GM21576 (cell line): ENCODE measurements at regions not wholly inside any gene's neighbourhood (a gene's known extent, or its start where the extent isn't known, plus 50 kb on each side); places are given as distances from the start of the nearest gene placed in this dataset.

ENCODE experiments used
- ATAC-seq: cut with Tn5 transposase; IDR thresholded peaks from one replicate; pipeline ENCODE4 v1.9.1; 2021; ENCODE audit warnings: mild to moderate bottlenecking, moderate library complexity; ENCODE audit not compliant: unreplicated experiment

GRCh38 chr4:107255114-107255513 lies 219.0 kb upstream of the DKK2 start:
- ATAC-seq, result no peak

DNA sequence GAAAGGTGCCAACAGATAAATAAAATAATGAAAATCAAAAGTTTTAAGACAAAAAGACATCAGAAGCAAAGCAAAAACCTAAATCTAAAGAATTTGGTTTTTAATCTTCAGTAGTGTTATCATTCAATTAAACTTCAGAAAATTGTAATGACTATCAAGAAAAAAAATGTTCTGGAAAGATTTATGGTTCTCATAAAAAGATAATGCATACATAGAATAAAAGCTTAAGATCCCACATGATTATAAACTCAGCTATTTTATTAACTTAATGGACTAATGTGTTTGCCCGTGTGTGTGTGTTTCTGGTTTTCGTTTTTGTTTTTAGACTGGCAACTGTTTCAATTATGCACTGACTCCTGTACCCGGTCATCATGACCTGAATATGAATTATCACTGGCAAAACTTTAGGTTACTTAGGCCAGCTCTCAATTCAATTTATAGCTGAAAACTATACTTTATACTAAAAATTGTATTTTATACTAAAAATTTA lies 217.5 kb upstream of the DKK2 start:
- ATAC-seq, result no peak

- no peak for ATAC-seq
These were observed 217.0 kb upstream of the DKK2 start for GRCh38 chr4:107253090-107253489.

- no peak for ATAC-seq
These were observed 216.5 kb upstream of the DKK2 start for GRCh38 chr4:107252571-107252970.

DNA sequence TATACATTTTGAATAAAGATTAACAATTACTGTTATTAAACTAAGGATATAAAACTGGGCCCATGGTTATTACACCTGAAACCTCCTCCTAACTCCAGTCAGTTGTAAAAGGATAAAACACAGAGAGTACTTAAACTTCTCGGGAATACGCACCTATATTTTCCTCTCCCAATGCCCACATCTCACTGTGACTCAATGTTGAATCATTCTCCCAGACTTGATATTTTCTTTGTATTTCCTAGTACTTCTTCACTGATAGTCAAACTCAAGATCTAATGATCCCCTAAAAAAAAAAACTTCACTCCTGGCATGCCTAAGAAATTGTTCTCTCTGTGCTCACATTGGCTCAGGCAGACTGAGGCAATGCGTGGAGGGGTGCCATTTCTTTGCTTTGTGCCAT lies 212.5 kb upstream of the DKK2 start:
- no peak for ATAC-seq

- ATAC-seq, result no peak
These were observed 211.6 kb upstream of the DKK2 start for GRCh38 chr4:107247738-107248137.

GRCh38 chr4:107246761-107247160 lies 210.6 kb upstream of the DKK2 start:
- ATAC-seq, result no peak

DNA sequence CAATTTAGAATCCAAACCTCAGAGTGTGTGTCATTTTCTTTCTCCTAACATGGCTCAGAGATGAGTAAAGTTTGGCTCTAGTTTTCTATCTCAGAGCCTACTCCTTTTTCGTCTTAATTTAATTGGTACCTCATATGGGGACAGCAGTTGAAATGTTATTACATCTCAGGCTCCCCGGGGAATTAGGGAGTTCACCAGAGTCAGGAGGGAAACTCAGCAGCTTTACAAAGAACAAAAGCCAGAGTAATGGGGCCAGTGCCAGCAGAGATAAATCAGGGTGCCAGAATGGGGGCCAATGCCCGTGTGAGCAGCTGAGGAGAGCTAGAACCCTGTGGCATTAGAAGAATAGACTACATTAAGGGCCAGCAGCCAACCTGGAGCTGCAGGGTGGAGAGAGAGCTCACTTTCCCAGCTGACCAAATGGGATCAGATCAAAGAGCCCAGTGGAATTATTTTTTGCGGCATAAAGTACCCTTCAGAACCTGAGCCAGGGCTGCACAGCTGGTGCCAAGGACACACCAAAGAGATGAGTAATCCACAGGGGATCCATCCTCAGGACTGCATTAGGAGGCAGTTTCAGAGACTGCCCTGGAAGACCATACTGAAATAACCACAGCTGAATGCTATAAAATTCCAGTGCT lies 207.1 kb upstream of the DKK2 start:
- ATAC-seq, result no peak

GRCh38 chr4:107220976-107221375 lies 184.9 kb upstream of the DKK2 start:
- ATAC-seq, result no peak

DNA sequence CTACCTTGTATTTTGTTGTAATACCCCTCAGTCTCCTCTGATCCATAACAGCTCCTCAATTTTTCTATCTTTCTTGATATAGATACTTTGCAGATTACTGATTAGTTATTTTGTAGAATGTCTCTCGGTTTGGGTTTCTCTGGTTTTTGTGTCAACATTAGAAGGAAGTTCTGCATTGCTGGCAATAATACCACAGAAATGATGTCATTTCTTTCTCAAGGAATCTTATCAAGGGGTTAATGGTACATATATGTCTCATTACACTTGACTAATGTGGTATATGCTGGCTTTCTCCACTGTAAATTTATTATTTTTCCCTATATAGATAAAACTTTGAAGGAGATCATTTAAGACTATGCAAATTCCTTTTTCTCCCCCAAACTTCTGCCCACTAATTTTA lies 183.6 kb upstream of the DKK2 start:
- ATAC-seq, result no peak

DNA sequence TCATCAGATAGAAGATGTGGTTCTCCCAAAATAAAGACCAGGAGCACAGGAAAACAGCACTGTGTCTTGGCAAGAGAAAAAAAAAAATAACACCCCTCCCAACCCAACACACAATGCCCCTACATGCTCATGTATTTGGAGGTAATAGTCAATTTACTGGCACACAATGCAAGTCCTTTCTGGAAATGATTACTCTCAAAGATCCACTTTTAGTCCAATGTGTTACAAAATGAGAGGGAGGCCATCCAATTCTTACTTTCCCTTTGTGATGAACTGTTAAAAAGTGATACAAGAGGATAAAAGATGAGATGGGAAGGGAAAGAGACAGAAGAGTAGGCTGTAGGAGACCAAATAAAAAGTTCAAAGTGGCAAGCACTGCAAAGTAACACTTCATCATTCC lies 180.3 kb upstream of the DKK2 start:
- ATAC-seq, result no peak

DNA sequence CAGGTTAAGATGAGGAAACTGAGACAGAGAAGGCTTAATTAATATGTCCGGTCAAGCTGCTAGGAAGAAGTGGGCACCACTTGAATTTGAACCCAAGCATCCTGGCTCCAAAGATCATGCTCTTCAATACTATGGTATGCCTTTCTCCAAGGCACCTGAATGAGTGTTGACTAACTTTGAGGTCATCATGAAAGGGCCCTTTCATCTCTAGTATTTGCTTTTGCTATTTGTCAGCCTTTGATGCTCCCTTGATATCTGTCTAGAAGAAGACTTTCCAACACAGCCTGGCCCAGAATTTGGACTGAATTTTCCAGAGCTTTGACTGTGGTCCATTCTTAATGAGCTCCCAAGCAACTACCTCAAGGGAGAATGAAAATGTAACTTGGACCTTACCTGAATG lies 179.1 kb upstream of the DKK2 start:
- no peak for ATAC-seq

- no peak for ATAC-seq
These were observed 177.8 kb upstream of the DKK2 start for GRCh38 chr4:107213880-107214279.

DNA sequence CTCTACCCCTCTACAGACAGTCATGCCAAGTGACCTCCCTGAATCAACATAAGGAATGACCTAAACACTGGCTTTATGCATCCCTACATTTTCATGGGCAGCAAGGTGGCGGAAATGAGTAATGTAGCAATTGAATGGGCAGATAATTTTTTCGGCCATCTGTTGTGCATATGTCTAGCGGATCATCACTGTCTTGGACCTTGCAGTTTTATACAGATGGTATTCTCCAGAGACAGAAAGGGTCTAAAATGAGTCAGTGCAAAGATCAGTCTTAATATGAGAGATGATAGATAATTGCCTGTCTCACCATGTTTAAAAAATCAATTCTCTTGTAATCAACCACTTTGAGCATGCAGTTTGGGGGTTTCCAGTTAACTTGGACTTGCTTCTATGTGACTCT lies 177.3 kb upstream of the DKK2 start:
- no peak for ATAC-seq

DNA sequence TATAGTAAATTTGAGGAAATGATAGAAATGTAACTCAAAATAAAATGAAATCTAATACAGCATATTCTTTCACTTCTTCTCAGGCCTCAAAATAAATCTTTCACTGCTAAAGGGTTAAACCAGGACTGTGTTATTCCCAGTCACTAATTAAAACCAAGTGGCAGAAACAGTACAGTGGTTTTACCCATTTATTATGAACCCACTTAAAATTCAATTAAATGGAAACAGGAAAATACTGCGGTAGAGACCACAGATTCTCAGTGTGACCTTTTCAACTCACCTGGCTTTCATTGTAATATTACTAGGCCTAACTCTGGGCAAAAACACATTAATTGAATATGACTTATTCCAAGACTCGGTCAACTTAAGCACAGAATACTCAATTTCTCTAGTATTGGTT lies 176.5 kb upstream of the DKK2 start:
- no peak for ATAC-seq

DNA sequence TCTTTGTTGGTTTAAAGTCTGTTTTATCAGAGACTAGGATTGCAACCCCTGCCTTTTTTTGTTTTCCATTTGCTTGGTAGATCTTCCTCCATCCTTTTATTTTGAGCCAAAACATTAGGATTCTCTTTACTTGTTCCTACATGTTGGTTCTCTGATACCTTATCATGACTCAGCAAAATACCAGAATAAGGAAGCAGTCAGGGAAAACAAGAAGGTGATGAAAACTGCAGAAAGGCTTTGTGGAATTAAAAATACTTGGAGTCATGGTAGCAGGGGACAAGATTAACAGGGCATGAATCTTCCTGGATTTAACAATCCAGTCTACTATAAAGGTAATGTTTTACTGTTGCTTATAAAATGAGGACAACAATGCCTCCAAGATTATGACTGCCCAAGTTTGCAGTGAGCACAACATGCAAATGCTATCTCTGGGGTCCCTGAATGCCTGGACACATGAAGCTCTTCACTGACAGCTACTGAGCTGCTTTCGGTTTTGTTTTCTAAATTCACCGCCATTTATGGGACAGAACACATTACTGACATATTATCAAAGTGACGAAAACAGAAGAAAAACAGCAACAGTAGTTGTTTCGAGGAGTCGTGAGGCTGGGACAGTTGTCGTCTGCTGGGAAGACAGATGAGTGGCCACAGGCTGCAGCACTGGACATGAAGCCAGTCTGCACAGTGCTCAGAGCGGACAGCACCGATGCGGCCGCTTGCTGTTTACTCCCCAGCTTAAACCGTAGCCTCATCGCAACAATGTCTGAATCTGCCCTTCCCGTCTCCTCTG lies 174.5 kb upstream of the DKK2 start:
- ATAC-seq, result no peak

- no peak for ATAC-seq
These were observed 167.6 kb upstream of the DKK2 start for GRCh38 chr4:107203733-107204132.

- ATAC-seq, result no peak
These were observed 166.6 kb upstream of the DKK2 start for GRCh38 chr4:107202744-107203143.

DNA sequence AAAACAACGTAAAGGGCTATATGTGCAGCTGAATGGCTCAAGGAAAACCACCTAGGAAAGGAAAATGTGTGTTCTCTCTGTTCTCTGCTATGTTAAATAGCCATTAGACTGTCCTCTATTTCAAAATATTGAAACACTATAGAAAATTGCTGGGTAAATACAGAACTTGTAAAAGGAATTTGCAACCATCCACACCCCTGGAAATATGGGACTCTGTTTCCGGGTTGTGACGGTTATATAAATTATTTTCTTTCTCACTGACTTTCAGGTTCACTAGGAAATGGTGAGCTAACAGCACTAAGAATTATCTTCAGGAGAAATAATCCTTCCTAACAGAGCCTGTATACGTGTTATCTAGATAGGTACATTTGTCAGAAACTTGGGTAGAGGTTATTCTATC lies 161.0 kb upstream of the DKK2 start:
- ATAC-seq, result no peak

DNA sequence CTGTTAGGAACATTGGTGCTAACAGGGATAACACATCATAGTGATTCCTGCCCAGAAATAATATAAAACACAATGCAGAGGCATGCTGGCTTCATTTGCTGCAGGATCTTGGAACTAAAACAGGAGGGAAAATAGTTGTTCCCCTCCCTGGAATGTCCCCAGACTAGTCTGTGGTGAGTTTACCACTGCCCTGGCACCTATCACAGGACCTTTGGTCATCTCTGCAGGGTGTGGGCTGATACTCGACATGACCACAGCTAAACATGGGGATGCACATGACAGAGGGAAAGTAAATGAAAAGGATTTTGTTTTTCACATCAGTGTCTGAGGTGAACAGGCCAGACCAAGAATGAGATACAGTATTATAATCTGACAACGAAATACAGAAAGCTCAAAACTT lies 160.2 kb upstream of the DKK2 start:
- ATAC-seq, result no peak

DNA sequence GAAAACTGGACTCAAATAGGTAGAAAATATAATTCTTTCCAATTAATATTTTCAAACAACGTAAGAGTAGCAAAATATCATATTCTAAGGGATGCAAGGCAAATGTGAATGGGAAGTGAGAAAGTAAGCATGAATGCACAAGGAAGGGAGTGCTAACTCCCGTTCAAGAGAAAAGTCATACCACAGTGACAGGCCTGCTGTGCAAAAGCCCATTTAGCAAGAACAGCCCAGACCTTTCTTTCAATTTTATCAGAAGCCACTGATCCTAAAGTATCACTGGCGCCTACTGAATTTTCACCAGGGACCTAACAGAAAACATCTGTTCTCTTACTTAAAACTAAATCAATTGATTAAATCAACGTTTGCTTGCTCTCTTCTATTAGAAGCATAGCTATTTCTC lies 157.9 kb upstream of the DKK2 start:
- no peak for ATAC-seq

GRCh38 chr4:107192601-107193000 lies 156.5 kb upstream of the DKK2 start:
- ATAC-seq, result no peak

GRCh38 chr4:107187091-107187490 lies 151.0 kb upstream of the DKK2 start:
- ATAC-seq, result no peak
